H1 (cell line): ENCODE measurements at regions not wholly inside any gene's neighbourhood (a gene's known extent, or its start where the extent isn't known, plus 50 kb on each side); places are given as distances from the start of the nearest gene placed in this dataset.

Source experiments
- CTCF ChIA-PET: fragments of 300-600 bp; sonication (Branson Sonifier 250); formaldehyde crosslinking; loops from one replicate; lab custom pipeline; 2021; ENCODE audit not compliant: partially characterized antibody; lab: Charles Lee
- POLR2A ChIA-PET: fragments of 300-600 bp; sonication (Branson Sonifier 250); formaldehyde crosslinking; loops from one replicate; lab custom pipeline; 2021; ENCODE audit warnings: inconsistent platforms; ENCODE audit not compliant: partially characterized antibody; lab: Charles Lee
- DNase-seq, 2 experiments: peaks; one replicate each; pipeline versions ENCODE4 v3.0.0 to v3.0.0-alpha.2; 2010 to 2022; ENCODE audit warnings: low spot score in 2 of 2, low read depth in 1 of 2, mixed read lengths in 1 of 2
- FAIRE-seq: peaks from 2 replicates; lab custom pipeline; 2011; peaks lifted over from hg19 to GRCh38; lab: Jason Lieb, UNC
- H2AFZ ChIP-seq: 2 replicates; pipeline ENCODE4 v1.8.1; 2012; ENCODE audit warnings: low read length, inconsistent platforms
- H2AK5ac ChIP-seq: 2 replicates; pipeline ENCODE4 v1.6.1; 2013; ENCODE audit warnings: low read depth, low read length
- H2BK120ac ChIP-seq: replicated peaks from 2 replicates; pipeline ENCODE3; 2013; ENCODE audit warnings: low read depth, low read length, inconsistent platforms
- H2BK12ac ChIP-seq: 2 replicates; pipeline ENCODE4 v1.6.1; 2013; ENCODE audit warnings: low read depth, low read length
- H2BK15ac ChIP-seq: 2 replicates; pipeline ENCODE4 v1.6.1; 2013; ENCODE audit warnings: low read length
- H2BK20ac ChIP-seq: 2 replicates; pipeline ENCODE4 v1.6.1; 2013; ENCODE audit warnings: low read length
- H2BK5ac ChIP-seq: 2 replicates; pipeline ENCODE4 v1.6.1; 2013; ENCODE audit warnings: low read depth, low read length
- H3K14ac ChIP-seq: 2 replicates; pipeline ENCODE4 v1.6.1; 2013; ENCODE audit warnings: inconsistent platforms; ENCODE audit not compliant: insufficient read length
- H3K18ac ChIP-seq: 2 replicates; pipeline ENCODE4 v1.6.1; 2013; ENCODE audit warnings: low read length; ENCODE audit errors: extremely low read depth
- H3K23ac ChIP-seq: 2 replicates; pipeline ENCODE4 v1.6.1; 2013; ENCODE audit warnings: inconsistent platforms; ENCODE audit not compliant: insufficient read length
- H3K23me2 ChIP-seq: 2 replicates; pipeline ENCODE4 v1.6.1; 2013; ENCODE audit warnings: low read depth, low read length
- H3K27ac ChIP-seq: 2 replicates; pipeline ENCODE4 v1.6.1; 2011; ENCODE audit warnings: low read depth, low read length, inconsistent platforms
- H3K27me3 ChIP-seq, 4 experiments: replicated peaks in 1 of 4; 1 replicate in 1 of 4; 2 replicates in 3 of 4; pipeline versions ENCODE4 v1.6.1 to v1.8.1; 2011 to 2013; ENCODE audit warnings: low read length in 3 of 4, mild to moderate bottlenecking in 3 of 4, inconsistent platforms in 2 of 4, mixed read lengths in 2 of 4, moderate library complexity in 1 of 4; ENCODE audit not compliant: control insufficient read depth in 3 of 4, insufficient read depth in 3 of 4; ENCODE audit errors: extremely low read depth in 1 of 4
- H3K36me3 ChIP-seq, 4 experiments: 2 replicates each; pipeline versions ENCODE4 v1.6.1 to v1.8.1; 2011 to 2013; ENCODE audit warnings: mild to moderate bottlenecking in 4 of 4, low read length in 3 of 4, moderate library complexity in 2 of 4, control low read depth in 1 of 4, inconsistent platforms in 1 of 4; ENCODE audit not compliant: insufficient read depth in 4 of 4, control insufficient read depth in 2 of 4
- H3K4ac ChIP-seq: replicated peaks from 2 replicates; pipeline ENCODE3; 2013; ENCODE audit warnings: low read length, low read depth, mixed read lengths, inconsistent platforms; ENCODE audit not compliant: insufficient read length
- H3K4me1 ChIP-seq, 4 experiments: replicated peaks in 1 of 4; 1 replicate in 1 of 4; 2 replicates in 3 of 4; pipeline versions ENCODE4 v1.6.1 to v1.8.1; 2011 to 2013; ENCODE audit warnings: low read length in 3 of 4, inconsistent platforms in 2 of 4, mixed read lengths in 1 of 4; ENCODE audit not compliant: insufficient read depth in 4 of 4, control insufficient read depth in 3 of 4
- H3K4me2 ChIP-seq, 2 experiments: 2 replicates each; pipeline versions ENCODE4 v1.6.1 to v1.8.1; 2011 to 2013; ENCODE audit warnings: low read depth in 2 of 2, low read length in 2 of 2, control low read depth in 1 of 2, inconsistent platforms in 1 of 2, mild to moderate bottlenecking in 1 of 2; ENCODE audit not compliant: insufficient read depth in 1 of 2
- H3K4me3 ChIP-seq, 4 experiments: fragments of 200-600, 300-600 bp in 1 of 4; sonication (generic), shearing (Covaris generic), sonication (Bioruptor Twin) in 1 of 4; 2 replicates each; pipeline versions ENCODE4 v1.5.1 to v1.8.1; 2011 to 2016; ENCODE audit warnings: low read length in 4 of 4, low read depth in 3 of 4, control low read depth in 2 of 4, inconsistent platforms in 2 of 4, mild to moderate bottlenecking in 2 of 4, mixed read lengths in 1 of 4, moderate library complexity in 1 of 4; ENCODE audit not compliant: insufficient read depth in 2 of 4; ENCODE audit errors: extremely low read depth in 1 of 4
- H3K56ac ChIP-seq: replicated peaks from 2 replicates; pipeline ENCODE3; 2013; ENCODE audit warnings: low read depth, mild to moderate bottlenecking, mixed read lengths, low read length, inconsistent platforms; ENCODE audit not compliant: insufficient read length
- H3K79me1 ChIP-seq: 2 replicates; pipeline ENCODE4 v1.6.1; 2013; ENCODE audit warnings: low read depth, low read length, control low read depth
- H3K79me2 ChIP-seq, 2 experiments: 2 replicates each; pipeline versions ENCODE4 v1.6.1 to v1.8.1; 2012 to 2013; ENCODE audit warnings: low read length in 2 of 2, mild to moderate bottlenecking in 2 of 2, inconsistent platforms in 1 of 2; ENCODE audit not compliant: insufficient read depth in 2 of 2, control insufficient read depth in 1 of 2
- H3K9ac ChIP-seq, 4 experiments: replicated peaks in 1 of 4; 1 replicate in 1 of 4; 2 replicates in 3 of 4; pipeline versions ENCODE4 v1.6.1 to v1.8.1; 2011 to 2013; ENCODE audit warnings: low read depth in 3 of 4, low read length in 3 of 4, control low read depth in 2 of 4, mild to moderate bottlenecking in 2 of 4, moderate library complexity in 2 of 4, inconsistent platforms in 1 of 4; ENCODE audit errors: extremely low read depth in 1 of 4
- H3K9me3 ChIP-seq, 2 experiments: 2 replicates each; pipeline versions ENCODE4 v1.6.1 to v1.8.1; 2012 to 2013; ENCODE audit warnings: mild to moderate bottlenecking in 2 of 2, moderate library complexity in 2 of 2, control low read depth in 1 of 2, inconsistent platforms in 1 of 2, low read depth in 1 of 2, low read length in 1 of 2, mixed read lengths in 1 of 2; ENCODE audit not compliant: insufficient read depth in 2 of 2
- H4K20me1 ChIP-seq, 2 experiments: replicated peaks in 1 of 2; 2 replicates each; pipeline versions ENCODE3 to v1.8.1; 2011 to 2013; ENCODE audit warnings: inconsistent platforms in 2 of 2, low read length in 2 of 2, mild to moderate bottlenecking in 1 of 2; ENCODE audit not compliant: insufficient read depth in 2 of 2, control insufficient read depth in 1 of 2
- H4K5ac ChIP-seq: 2 replicates; pipeline ENCODE4 v1.6.1; 2013; ENCODE audit warnings: low read length, low read depth, mixed read lengths, inconsistent platforms; ENCODE audit not compliant: insufficient read length
- H4K8ac ChIP-seq: 2 replicates; pipeline ENCODE4 v1.8.0; 2013; ENCODE audit warnings: mild to moderate bottlenecking, moderate library complexity, low read length, inconsistent platforms; ENCODE audit not compliant: insufficient read depth; ENCODE audit errors: extremely low read depth
- H4K91ac ChIP-seq: replicated peaks from 2 replicates; pipeline ENCODE3; 2013; ENCODE audit warnings: low read length, mixed read lengths, inconsistent platforms; ENCODE audit not compliant: insufficient read length
- ASH2L ChIP-seq: fragments of 200-600, 300-600 bp; sonication (generic); IDR thresholded peaks from one replicate; pipeline ENCODE4 v1.7.1; 2017; ENCODE audit warnings: low read length
- CTBP2 ChIP-seq: IDR thresholded peaks from 2 replicates; pipeline ENCODE4 v1.7.0; 2011; ENCODE audit warnings: borderline replicate concordance, mild to moderate bottlenecking, moderate library complexity, mixed read lengths, low read length; ENCODE audit not compliant: insufficient read depth, insufficient read length
- EGR1 ChIP-seq: IDR thresholded peaks from 2 replicates; pipeline ENCODE4 v1.6.1; 2011; ENCODE audit warnings: low read depth, low read length, borderline replicate concordance
- GABPA ChIP-seq: IDR thresholded peaks from 2 replicates; pipeline ENCODE4 v1.6.1; 2011; ENCODE audit warnings: mild to moderate bottlenecking, low read length, moderate library complexity, borderline replicate concordance; ENCODE audit not compliant: insufficient read depth
- JUN ChIP-seq: IDR thresholded peaks from 2 replicates; pipeline ENCODE4 v1.6.1; 2011; ENCODE audit warnings: low read depth, mild to moderate bottlenecking, improper control_type of control experiment, low read length
- SP2 ChIP-seq: IDR thresholded peaks from 2 replicates; pipeline ENCODE4 v1.6.1; 2012; ENCODE audit warnings: mild to moderate bottlenecking, low read length, inconsistent platforms
- TEAD4 ChIP-seq: IDR thresholded peaks from 2 replicates; pipeline ENCODE4 v1.6.1; 2012; ENCODE audit warnings: low read depth, low read length, inconsistent platforms, mixed read lengths
- ZNF274 ChIP-seq: IDR thresholded peaks from 2 replicates; pipeline ENCODE4 v1.7.0; 2012; ENCODE audit warnings: low read length, borderline replicate concordance; ENCODE audit errors: extremely low read depth
- WGBS, 2 experiments: shearing (Covaris generic) in 1 of 2; methylation state at CpG; one replicate each; pipeline versions ENCODE4 v1.1.6 to v1.1.7; 2013 to 2015; ENCODE audit warnings: low lambda C conversion rate in 2 of 2, mixed read lengths in 2 of 2, inconsistent platforms in 1 of 2, low coverage in 1 of 2, missing lambda C conversion rate in 1 of 2; ENCODE audit not compliant: insufficient replicate concordance in 2 of 2, insufficient coverage in 1 of 2, insufficient read length in 1 of 2; ENCODE audit errors: extremely low coverage in 1 of 2, missing lambda C conversion rate in 1 of 2; 5-methylcytosine and 5-hydroxymethylcytosine counted together

DNA sequence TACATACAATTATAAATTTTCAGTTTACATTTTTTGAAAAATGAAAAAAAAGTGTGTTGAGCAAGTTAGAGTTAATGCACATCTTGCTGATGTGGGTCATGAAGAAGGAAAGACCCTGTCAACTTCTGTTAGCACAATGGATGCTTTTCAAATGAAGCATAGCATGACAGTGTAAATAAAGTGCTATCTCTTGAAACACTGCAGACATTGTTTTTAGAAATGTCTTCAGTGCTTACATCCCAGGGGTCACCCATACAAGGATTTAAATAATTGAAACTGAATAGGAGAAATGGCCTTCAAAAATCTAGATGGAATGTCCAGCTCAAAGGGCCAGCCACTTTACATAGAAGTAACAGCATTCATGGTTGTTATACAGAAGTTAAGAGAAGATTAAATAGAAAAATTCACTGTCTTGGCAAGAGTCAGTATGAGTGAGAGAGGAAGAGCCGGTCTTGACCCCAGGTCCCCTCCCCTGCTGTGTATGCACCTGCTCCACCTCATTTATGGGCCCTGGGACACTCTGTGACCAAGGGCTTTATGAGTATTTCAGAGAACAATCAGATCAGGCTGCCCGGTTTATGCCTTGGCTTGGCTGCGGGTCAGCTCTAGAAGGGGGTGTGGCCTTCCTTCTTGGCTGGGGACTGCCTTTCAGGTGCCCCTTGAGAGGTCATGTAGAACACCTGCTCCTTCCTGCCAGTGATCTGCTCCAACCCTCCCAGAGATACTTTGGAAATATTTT lies 237.7 kb upstream of the TMEM72 start:
- Histone ChIP-seq H3K27me3 (no peaks in the 10 kb centered on the region), H2BK120ac (no peak overlapping the region), H3K79me2 (no peaks in the 10 kb centered on the region), H2AK5ac (no peak overlapping the region), H2AFZ (no peak overlapping the region), H3K9me3 (no peaks in the 10 kb centered on the region), H3K79me1 (no peaks in the 10 kb centered on the region), H3K14ac (no peak overlapping the region), H3K36me3 (no peaks in the 10 kb centered on the region), H4K8ac (no peak overlapping the region), H3K23me2 (no peaks in the 10 kb centered on the region), H3K4me3 (no peak overlapping the region), H3K23ac (no peak overlapping the region), H4K5ac (no peak overlapping the region), H4K20me1 (no peaks in the 10 kb centered on the region), H3K18ac (no peak overlapping the region), H2BK15ac (no peak overlapping the region), H3K4me2 (no peak overlapping the region), H3K27ac (no peak overlapping the region), H3K9ac (no peak overlapping the region), H2BK20ac (no peak overlapping the region), H3K4me1 (no peaks in the 10 kb centered on the region), H2BK5ac (no peak overlapping the region), H3K4ac (no peak overlapping the region), H4K91ac (no peak overlapping the region), H3K56ac (no peak overlapping the region), H2BK12ac (no peak overlapping the region)
- CTCF ChIA-PET = no interaction called here
- TF ChIP-seq GABPA (no peak), CTBP2 (no peak), ZNF274 (no peak), TEAD4 (no peak), EGR1 (no peak), JUN (no peak), ASH2L (no peak), SP2 (no peak)
- POLR2A ChIA-PET = no interaction called here
- 96% methylated on average over 3 of the region's 3 CpGs; no CpG with 5 or more reads in 1 of the 2 experiments for WGBS, 2 experiments
- DNase-seq (no peak), FAIRE-seq (no peak)
